ENCODE measurements at regions not wholly inside any gene's neighbourhood (a gene's known extent, or its start where the extent isn't known, plus 50 kb on each side); places are given as distances from the start of the nearest gene placed in this dataset.

GRCh38 chr5:96229188-96229587 lies 203.9 kb downstream of the PCSK1 start:
- no peak for TF ChIP-seq CTCF (IDR thresholded peaks at IDR 0.05)
- TF ChIP-seq POLR2AphosphoS5 (IDR thresholded peaks at IDR 0.05; ENCODE audit: low read depth, low read length): no peak
- TF ChIP-seq, protein P1, sequence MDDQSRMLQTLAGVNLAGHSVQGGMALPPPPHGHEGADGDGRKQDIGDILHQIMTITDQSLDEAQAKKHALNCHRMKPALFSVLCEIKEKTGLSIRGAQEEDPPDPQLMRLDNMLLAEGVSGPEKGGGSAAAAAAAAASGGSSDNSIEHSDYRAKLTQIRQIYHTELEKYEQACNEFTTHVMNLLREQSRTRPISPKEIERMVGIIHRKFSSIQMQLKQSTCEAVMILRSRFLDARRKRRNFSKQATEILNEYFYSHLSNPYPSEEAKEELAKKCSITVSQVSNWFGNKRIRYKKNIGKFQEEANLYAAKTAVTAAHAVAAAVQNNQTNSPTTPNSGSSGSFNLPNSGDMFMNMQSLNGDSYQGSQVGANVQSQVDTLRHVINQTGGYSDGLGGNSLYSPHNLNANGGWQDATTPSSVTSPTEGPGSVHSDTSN (IDR thresholded peaks at IDR 0.05): no peak

All from SK-N-SH (cell line).